ENCODE measurements at regions not wholly inside any gene's neighbourhood (a gene's known extent, or its start where the extent isn't known, plus 50 kb on each side); places are given as distances from the start of the nearest gene placed in this dataset.
A peak's percentile ranks its signal among the peaks of the same experiment; 100 is the strongest.

GRCh38 chr3:112736805-112737566 lies 96.0 kb upstream of the CCDC80 start:
- Histone ChIP-seq H3K4me1 (ENCODE audit: control insufficient read depth, insufficient read depth, low read length, poor library complexity, severe bottlenecking) (peaks cover 31% of the 10 kb centered on the region), H3K36me3 (ENCODE audit: control insufficient read depth, insufficient read depth, low read length) (no peaks in the 10 kb centered on the region), H3K27ac (ENCODE audit: insufficient read depth, low read length, poor library complexity, severe bottlenecking) (no peak overlapping the region), H3K27me3 (replicated peaks; ENCODE audit: control insufficient read depth, insufficient read depth, low read length, poor library complexity, severe bottlenecking) (no peaks in the 10 kb centered on the region), H3K4me3 (ENCODE audit: insufficient read depth, low read depth, low read length, poor library complexity, severe bottlenecking) (no peak overlapping the region), H3K9me3 (ENCODE audit: control insufficient read depth, low read length) (no peaks in the 10 kb centered on the region)
- DNase-seq = no peak

- no peaks in the 10 kb centered on the region for H3K9me3 ChIP-seq (ENCODE audit: control insufficient read depth, low read length)
- H3K4me1 ChIP-seq (ENCODE audit: control insufficient read depth, insufficient read depth, low read length, poor library complexity, severe bottlenecking) = peaks cover 27% of the 10 kb centered on the region
- H3K27ac ChIP-seq (ENCODE audit: insufficient read depth, low read length, poor library complexity, severe bottlenecking) = no peak overlapping the region
- no peak for DNase-seq
- no peaks in the 10 kb centered on the region for H3K27me3 ChIP-seq (replicated peaks; ENCODE audit: control insufficient read depth, insufficient read depth, low read length, poor library complexity, severe bottlenecking)
- H3K4me3 ChIP-seq (ENCODE audit: insufficient read depth, low read depth, low read length, poor library complexity, severe bottlenecking) = no peak overlapping the region
- H3K36me3 ChIP-seq (ENCODE audit: control insufficient read depth, insufficient read depth, low read length) = no peaks in the 10 kb centered on the region
Observed at GRCh38 chr3:112736386-112736785, 95.4 kb upstream of the CCDC80 start.

GRCh38 chr3:112735926-112736325 lies 95.0 kb upstream of the CCDC80 start:
- no peak overlapping the region for H3K27ac ChIP-seq (ENCODE audit: insufficient read depth, low read length, poor library complexity, severe bottlenecking)
- no peak for DNase-seq

GRCh38 chr3:112734736-112735350 lies 93.9 kb upstream of the CCDC80 start:
- Histone ChIP-seq H3K27me3 (replicated peaks; ENCODE audit: control insufficient read depth, insufficient read depth, low read length, poor library complexity, severe bottlenecking) (no peaks in the 10 kb centered on the region), H3K4me1 (ENCODE audit: control insufficient read depth, insufficient read depth, low read length, poor library complexity, severe bottlenecking) (peaks cover 22% of the 10 kb centered on the region), H3K9me3 (ENCODE audit: control insufficient read depth, low read length) (no peaks in the 10 kb centered on the region), H3K4me3 (ENCODE audit: insufficient read depth, low read depth, low read length, poor library complexity, severe bottlenecking) (no peak overlapping the region), H3K36me3 (ENCODE audit: control insufficient read depth, insufficient read depth, low read length) (no peaks in the 10 kb centered on the region), H3K27ac (ENCODE audit: insufficient read depth, low read length, poor library complexity, severe bottlenecking) (no peak overlapping the region)
- DNase-seq = peak; percentile 24 to 54 (median 27)

More at GRCh38 chr3:112735926-112736325, 95.0 kb upstream of the CCDC80 start:
- no peaks in the 10 kb centered on the region for H3K27me3 ChIP-seq (replicated peaks; ENCODE audit: control insufficient read depth, insufficient read depth, low read length, poor library complexity, severe bottlenecking)
- H3K4me1 ChIP-seq (ENCODE audit: control insufficient read depth, insufficient read depth, low read length, poor library complexity, severe bottlenecking) = peaks cover 27% of the 10 kb centered on the region
- no peaks in the 10 kb centered on the region for H3K9me3 ChIP-seq (ENCODE audit: control insufficient read depth, low read length)
- no peaks in the 10 kb centered on the region for H3K36me3 ChIP-seq (ENCODE audit: control insufficient read depth, insufficient read depth, low read length)
- H3K4me3 ChIP-seq (ENCODE audit: insufficient read depth, low read depth, low read length, poor library complexity, severe bottlenecking) = no peak overlapping the region

GRCh38 chr3:112734171-112734570 lies 93.2 kb upstream of the CCDC80 start:
- Histone ChIP-seq H3K27me3 (replicated peaks; ENCODE audit: control insufficient read depth, insufficient read depth, low read length, poor library complexity, severe bottlenecking) (no peaks in the 10 kb centered on the region), H3K9me3 (ENCODE audit: control insufficient read depth, low read length) (no peaks in the 10 kb centered on the region), H3K4me3 (ENCODE audit: insufficient read depth, low read depth, low read length, poor library complexity, severe bottlenecking) (no peak overlapping the region), H3K4me1 (ENCODE audit: control insufficient read depth, insufficient read depth, low read length, poor library complexity, severe bottlenecking) (peaks cover 17% of the 10 kb centered on the region), H3K27ac (ENCODE audit: insufficient read depth, low read length, poor library complexity, severe bottlenecking) (no peak overlapping the region), H3K36me3 (ENCODE audit: control insufficient read depth, insufficient read depth, low read length) (no peaks in the 10 kb centered on the region)
- DNase-seq = no peak

GRCh38 chr3:112730210-112730609 lies 89.3 kb upstream of the CCDC80 start:
- no peaks in the 10 kb centered on the region for H3K9me3 ChIP-seq (ENCODE audit: control insufficient read depth, low read length)
- no peaks in the 10 kb centered on the region for H3K4me1 ChIP-seq (ENCODE audit: control insufficient read depth, insufficient read depth, low read length, poor library complexity, severe bottlenecking)
- DNase-seq = no peak
- H3K27me3 ChIP-seq (replicated peaks; ENCODE audit: control insufficient read depth, insufficient read depth, low read length, poor library complexity, severe bottlenecking) = no peaks in the 10 kb centered on the region
- H3K36me3 ChIP-seq (ENCODE audit: control insufficient read depth, insufficient read depth, low read length) = no peaks in the 10 kb centered on the region
- H3K4me3 ChIP-seq (ENCODE audit: insufficient read depth, low read depth, low read length, poor library complexity, severe bottlenecking) = no peak overlapping the region
- no peak overlapping the region for H3K27ac ChIP-seq (ENCODE audit: insufficient read depth, low read length, poor library complexity, severe bottlenecking)

GRCh38 chr3:112721231-112721630 lies 80.3 kb upstream of the CCDC80 start:
- no peaks in the 10 kb centered on the region for H3K36me3 ChIP-seq (ENCODE audit: control insufficient read depth, insufficient read depth, low read length)
- no peak for DNase-seq
- H3K4me3 ChIP-seq (ENCODE audit: insufficient read depth, low read depth, low read length, poor library complexity, severe bottlenecking) = no peak overlapping the region
- H3K4me1 ChIP-seq (ENCODE audit: control insufficient read depth, insufficient read depth, low read length, poor library complexity, severe bottlenecking) = no peaks in the 10 kb centered on the region
- H3K27me3 ChIP-seq (replicated peaks; ENCODE audit: control insufficient read depth, insufficient read depth, low read length, poor library complexity, severe bottlenecking) = no peaks in the 10 kb centered on the region
- H3K9me3 ChIP-seq (ENCODE audit: control insufficient read depth, low read length) = no peaks in the 10 kb centered on the region
- H3K27ac ChIP-seq (ENCODE audit: insufficient read depth, low read length, poor library complexity, severe bottlenecking) = no peak overlapping the region

- no peak overlapping the region for H3K4me3 ChIP-seq (ENCODE audit: insufficient read depth, low read depth, low read length, poor library complexity, severe bottlenecking)
- no peaks in the 10 kb centered on the region for H3K9me3 ChIP-seq (ENCODE audit: control insufficient read depth, low read length)
- no peak overlapping the region for H3K27ac ChIP-seq (ENCODE audit: insufficient read depth, low read length, poor library complexity, severe bottlenecking)
- DNase-seq = no peak
- no peaks in the 10 kb centered on the region for H3K36me3 ChIP-seq (ENCODE audit: control insufficient read depth, insufficient read depth, low read length)
- H3K4me1 ChIP-seq (ENCODE audit: control insufficient read depth, insufficient read depth, low read length, poor library complexity, severe bottlenecking) = no peaks in the 10 kb centered on the region
- no peaks in the 10 kb centered on the region for H3K27me3 ChIP-seq (replicated peaks; ENCODE audit: control insufficient read depth, insufficient read depth, low read length, poor library complexity, severe bottlenecking)
Observed at GRCh38 chr3:112718967-112719366, 78.0 kb upstream of the CCDC80 start.

- Histone ChIP-seq H3K36me3 (ENCODE audit: control insufficient read depth, insufficient read depth, low read length) (no peaks in the 10 kb centered on the region), H3K4me3 (ENCODE audit: insufficient read depth, low read depth, low read length, poor library complexity, severe bottlenecking) (no peak overlapping the region), H3K27ac (ENCODE audit: insufficient read depth, low read length, poor library complexity, severe bottlenecking) (no peak overlapping the region), H3K9me3 (ENCODE audit: control insufficient read depth, low read length) (no peaks in the 10 kb centered on the region), H3K27me3 (replicated peaks; ENCODE audit: control insufficient read depth, insufficient read depth, low read length, poor library complexity, severe bottlenecking) (no peaks in the 10 kb centered on the region), H3K4me1 (ENCODE audit: control insufficient read depth, insufficient read depth, low read length, poor library complexity, severe bottlenecking) (no peaks in the 10 kb centered on the region)
- DNase-seq = no peak
Observed at GRCh38 chr3:112718516-112718915, 77.6 kb upstream of the CCDC80 start.

- H3K4me3 ChIP-seq (ENCODE audit: insufficient read depth, low read depth, low read length, poor library complexity, severe bottlenecking) = no peak overlapping the region
- H3K36me3 ChIP-seq (ENCODE audit: control insufficient read depth, insufficient read depth, low read length) = no peaks in the 10 kb centered on the region
- no peaks in the 10 kb centered on the region for H3K27me3 ChIP-seq (replicated peaks; ENCODE audit: control insufficient read depth, insufficient read depth, low read length, poor library complexity, severe bottlenecking)
- H3K27ac ChIP-seq (ENCODE audit: insufficient read depth, low read length, poor library complexity, severe bottlenecking) = no peak overlapping the region
- H3K9me3 ChIP-seq (ENCODE audit: control insufficient read depth, low read length) = no peaks in the 10 kb centered on the region
- no peak for DNase-seq
- H3K4me1 ChIP-seq (ENCODE audit: control insufficient read depth, insufficient read depth, low read length, poor library complexity, severe bottlenecking) = no peaks in the 10 kb centered on the region
Observed at GRCh38 chr3:112709911-112710310, 69.0 kb upstream of the CCDC80 start.

All from effector memory CD4-positive, alpha-beta T cell (primary cell).